ENCODE measurements at regions not wholly inside any gene's neighbourhood (a gene's known extent, or its start where the extent isn't known, plus 50 kb on each side); places are given as distances from the start of the nearest gene placed in this dataset.

DNA sequence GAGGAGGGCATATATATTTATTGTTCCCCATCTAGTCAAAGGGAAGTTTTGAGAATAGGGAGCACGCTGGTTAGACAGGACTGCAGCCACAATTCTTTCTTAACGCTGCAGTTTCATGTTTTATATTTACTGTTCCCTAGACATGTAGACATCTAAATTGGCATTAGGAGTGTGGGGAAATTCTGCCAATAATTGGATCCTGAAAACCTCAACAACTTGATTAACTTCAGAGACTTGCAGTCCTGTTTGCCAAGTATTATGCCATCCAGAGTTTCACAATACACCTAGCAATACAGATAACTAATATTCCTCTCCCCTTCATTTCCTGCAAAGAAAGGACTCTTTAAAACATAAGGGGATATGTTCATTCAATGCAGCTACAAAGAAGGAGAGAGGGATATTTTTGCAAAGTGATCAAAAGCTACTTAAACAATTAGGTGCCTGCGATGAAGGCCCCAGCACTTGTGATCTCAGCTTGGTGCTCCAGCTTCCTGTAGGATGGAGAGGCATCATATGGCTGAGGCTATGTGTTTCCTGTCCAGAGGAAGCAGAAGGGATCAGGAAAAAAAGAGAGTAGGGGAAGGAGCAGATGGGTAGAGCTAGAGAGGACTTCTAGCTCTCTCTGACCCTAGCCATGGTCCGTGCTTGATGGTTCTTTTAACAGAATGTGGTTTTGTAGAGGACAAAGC lies 264.4 kb downstream of the MTX2 start:
- ChIA-PET CTCF (no interaction called here), POLR2A (ENCODE audit: unreplicated experiment) (no interaction called here)
- DNase-seq (no peak), ATAC-seq (no peak)
- H3K27ac ChIP-seq (ENCODE audit: low read length) = no peak overlapping the region
- no peaks in the 10 kb centered on the region for H3K27me3 ChIP-seq (ENCODE audit: low read length)
- intact Hi-C loops (cut with micrococcal nuclease) = no loop called here
- no peak for TF ChIP-seq EZH2phosphoT487 (IDR thresholded peaks at IDR 0.05; ENCODE audit: borderline replicate concordance, low read length)
- TF ChIP-seq, protein P1, sequence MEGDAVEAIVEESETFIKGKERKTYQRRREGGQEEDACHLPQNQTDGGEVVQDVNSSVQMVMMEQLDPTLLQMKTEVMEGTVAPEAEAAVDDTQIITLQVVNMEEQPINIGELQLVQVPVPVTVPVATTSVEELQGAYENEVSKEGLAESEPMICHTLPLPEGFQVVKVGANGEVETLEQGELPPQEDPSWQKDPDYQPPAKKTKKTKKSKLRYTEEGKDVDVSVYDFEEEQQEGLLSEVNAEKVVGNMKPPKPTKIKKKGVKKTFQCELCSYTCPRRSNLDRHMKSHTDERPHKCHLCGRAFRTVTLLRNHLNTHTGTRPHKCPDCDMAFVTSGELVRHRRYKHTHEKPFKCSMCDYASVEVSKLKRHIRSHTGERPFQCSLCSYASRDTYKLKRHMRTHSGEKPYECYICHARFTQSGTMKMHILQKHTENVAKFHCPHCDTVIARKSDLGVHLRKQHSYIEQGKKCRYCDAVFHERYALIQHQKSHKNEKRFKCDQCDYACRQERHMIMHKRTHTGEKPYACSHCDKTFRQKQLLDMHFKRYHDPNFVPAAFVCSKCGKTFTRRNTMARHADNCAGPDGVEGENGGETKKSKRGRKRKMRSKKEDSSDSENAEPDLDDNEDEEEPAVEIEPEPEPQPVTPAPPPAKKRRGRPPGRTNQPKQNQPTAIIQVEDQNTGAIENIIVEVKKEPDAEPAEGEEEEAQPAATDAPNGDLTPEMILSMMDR (conservative IDR thresholded peaks at IDR 0.05; ENCODE audit: low read depth, low read length) = no peak
- no peak for TF ChIP-seq EZH2 (IDR thresholded peaks at IDR 0.05; ENCODE audit: low read length, unreplicated experiment)
- no peaks in the 10 kb centered on the region for H3K9me2 ChIP-seq (replicated peaks; ENCODE audit: low read length)
- peaks cover 32% of the 10 kb centered on the region for H3K4me1 ChIP-seq (ENCODE audit: insufficient read depth, low read length)
- H3K4me2 ChIP-seq (ENCODE audit: low read length) = no peak overlapping the region
- H2AFZ ChIP-seq (ENCODE audit: low read length) = no peak overlapping the region
- H3K9ac ChIP-seq (ENCODE audit: low read length) = no peak overlapping the region
- H3K4me3 ChIP-seq (ENCODE audit: low read length) = no peak overlapping the region
- BruUV-seq (replicated peaks) = no TSS peak
- no peaks in the 10 kb centered on the region for H4K20me1 ChIP-seq (ENCODE audit: low read length)
- peaks cover 13% of the 10 kb centered on the region for H3F3A ChIP-seq (ENCODE audit: low read length, unreplicated experiment)
- H3K9me3 ChIP-seq (ENCODE audit: low read length) = no peaks in the 10 kb centered on the region
- H3K36me3 ChIP-seq (ENCODE audit: low read depth, low read length) = no peaks in the 10 kb centered on the region
- H3K79me2 ChIP-seq (ENCODE audit: low read length) = no peaks in the 10 kb centered on the region

DNA sequence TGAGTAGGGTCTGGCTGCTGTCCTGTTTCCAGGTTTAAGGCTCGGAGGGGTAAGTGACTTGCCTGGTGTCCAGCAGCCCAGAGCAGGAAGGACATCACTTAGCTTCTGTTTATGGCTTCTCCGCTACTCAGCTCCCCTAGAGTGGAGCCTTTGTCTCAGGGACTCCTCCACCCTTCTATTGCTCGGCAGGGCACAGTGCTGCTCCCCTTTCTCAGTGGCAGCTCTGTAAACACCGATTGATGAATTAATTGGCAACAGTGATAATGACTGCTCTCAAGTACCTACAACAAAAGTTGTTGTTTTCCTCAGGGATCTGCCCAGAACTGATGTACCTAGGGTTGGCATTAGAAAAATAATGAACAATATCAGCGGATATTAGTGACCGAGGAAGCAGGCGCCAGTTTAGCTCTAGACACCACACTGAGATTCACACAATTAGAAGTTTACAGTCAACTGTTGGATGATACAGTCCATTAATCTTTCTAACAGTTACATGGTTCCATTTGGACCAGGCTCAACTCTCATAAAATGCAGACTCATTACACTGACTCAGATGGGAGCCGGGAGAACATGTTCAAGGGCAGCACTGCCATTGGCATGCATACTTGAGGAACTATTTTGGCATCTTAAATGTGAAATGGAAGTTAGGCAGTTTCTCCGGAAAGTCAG lies 265.7 kb downstream of the MTX2 start:
- CTCF ChIA-PET = interaction anchor here (1.1 kb wide), 1 partner anchor 80 kb away, joined by 5 read pairs; no protein-coding TSS in a partner anchor
- ATAC-seq = peak; percentile 85

More for the DNA sequence above, 265.7 kb downstream of the MTX2 start:
- Histone ChIP-seq H3K4me3 (ENCODE audit: low read length) (peak overlapping the region; percentile 14; the same call in 1 of the 2 replicates), H4K20me1 (ENCODE audit: low read length) (no peaks in the 10 kb centered on the region), H3K9me3 (ENCODE audit: low read length) (no peaks in the 10 kb centered on the region), H3K27me3 (ENCODE audit: low read length) (no peaks in the 10 kb centered on the region), H3K27ac (ENCODE audit: low read length) (peak overlapping the region; percentile 84), H3K9me2 (replicated peaks; ENCODE audit: low read length) (no peaks in the 10 kb centered on the region), H3K79me2 (ENCODE audit: low read length) (no peaks in the 10 kb centered on the region), H3K9ac (ENCODE audit: low read length) (peak overlapping the region; percentile 5; the same call in 1 of the 2 replicates), H3F3A (ENCODE audit: low read length, unreplicated experiment) (peaks cover 13% of the 10 kb centered on the region), H3K4me1 (ENCODE audit: insufficient read depth, low read length) (peaks cover 32% of the 10 kb centered on the region), H3K4me2 (ENCODE audit: low read length) (peak overlapping the region; percentile 63), H2AFZ (ENCODE audit: low read length) (peak overlapping the region; percentile 14; the same call in 1 of the 2 replicates), H3K36me3 (ENCODE audit: low read depth, low read length) (no peaks in the 10 kb centered on the region)
- TF ChIP-seq, protein P1 (conservative IDR thresholded peaks at IDR 0.05; ENCODE audit: low read depth, low read length) = no peak
- BruUV-seq (replicated peaks) = no TSS peak
- DNase-seq = peak; percentile 91
- POLR2A ChIA-PET (ENCODE audit: unreplicated experiment) = interaction anchor here (0.5 to 0.6 kb wide), 3 partner anchors 10 to 274 kb away, joined by 3 to 4 read pairs (median 3); no protein-coding TSS in a partner anchor
- intact Hi-C loops (cut with micrococcal nuclease) = no loop called here
